RPMI7951 (cell line): ENCODE measurements at regions not wholly inside any gene's neighbourhood (a gene's known extent, or its start where the extent isn't known, plus 50 kb on each side); places are given as distances from the start of the nearest gene placed in this dataset.
"Not testable (repeated sequence)": the region's sequence is repeated elsewhere in the genome, so short reads cannot be mapped to it uniquely, and the experiment has no call there.

Experiments
- DNase-seq: peaks from one replicate; pipeline ENCODE4 v3.0.0-alpha.2; 2012; ENCODE audit warnings: low read depth

DNA sequence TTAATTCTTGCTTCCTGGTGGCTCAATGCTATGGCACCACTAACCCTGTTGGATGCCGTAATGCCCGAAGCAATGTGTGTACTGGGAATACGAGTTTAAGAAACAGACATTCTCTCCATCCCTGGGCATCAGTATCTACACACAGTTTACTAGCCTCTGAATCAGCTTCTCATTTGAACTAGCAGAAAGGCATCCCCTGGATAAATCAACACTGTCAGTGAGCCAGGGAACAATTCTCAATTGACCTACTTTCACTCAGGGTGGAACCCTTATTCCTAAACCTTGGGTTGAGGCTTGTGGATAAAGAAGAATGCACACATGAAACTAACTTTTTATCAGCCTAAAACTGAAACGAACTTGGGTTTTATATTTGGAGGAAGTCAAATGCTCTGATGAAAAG, 331.0 kb downstream of the GADD45G start:
- no peak for DNase-seq

DNA sequence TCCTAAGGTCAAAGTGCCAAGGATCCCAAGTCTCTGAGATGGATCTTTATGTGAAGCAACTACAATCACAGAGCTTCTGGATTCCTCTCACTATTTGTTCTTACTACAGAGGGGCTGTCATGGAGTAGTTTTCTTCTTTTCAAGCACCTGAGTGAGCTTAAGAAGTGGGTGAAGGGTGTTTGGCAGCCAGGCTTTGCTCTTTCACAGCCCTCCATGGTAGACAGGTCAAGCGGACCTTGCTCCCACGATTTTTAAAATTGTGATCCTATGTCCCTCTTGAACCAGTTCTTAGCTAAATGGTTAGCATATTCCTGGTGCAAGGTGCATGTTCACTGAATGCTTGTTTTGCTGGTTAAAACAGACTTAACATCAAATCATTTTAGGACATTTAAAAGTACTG, 332.2 kb downstream of the GADD45G start:
- DNase-seq, result no peak

DNA sequence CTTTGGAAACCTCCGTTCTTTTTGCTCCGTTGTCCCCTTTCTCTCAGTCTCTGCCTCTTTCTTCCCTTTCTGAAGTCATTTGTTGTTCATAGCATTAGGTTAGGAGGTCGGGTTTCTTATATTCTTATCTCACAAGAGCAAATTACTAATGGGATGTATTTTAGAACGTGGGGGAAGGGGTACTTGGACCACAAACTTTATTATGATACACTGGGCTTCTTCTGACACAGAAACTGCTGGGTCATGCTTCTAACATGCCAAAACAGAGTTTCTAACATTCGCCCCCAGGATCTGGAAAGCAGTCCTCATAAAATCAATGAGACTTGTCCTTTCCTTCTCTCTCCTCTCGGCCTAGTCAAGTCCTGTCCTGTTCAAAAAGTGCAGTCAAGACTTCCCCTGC, 334.4 kb downstream of the GADD45G start:
- DNase-seq, result no peak

DNA sequence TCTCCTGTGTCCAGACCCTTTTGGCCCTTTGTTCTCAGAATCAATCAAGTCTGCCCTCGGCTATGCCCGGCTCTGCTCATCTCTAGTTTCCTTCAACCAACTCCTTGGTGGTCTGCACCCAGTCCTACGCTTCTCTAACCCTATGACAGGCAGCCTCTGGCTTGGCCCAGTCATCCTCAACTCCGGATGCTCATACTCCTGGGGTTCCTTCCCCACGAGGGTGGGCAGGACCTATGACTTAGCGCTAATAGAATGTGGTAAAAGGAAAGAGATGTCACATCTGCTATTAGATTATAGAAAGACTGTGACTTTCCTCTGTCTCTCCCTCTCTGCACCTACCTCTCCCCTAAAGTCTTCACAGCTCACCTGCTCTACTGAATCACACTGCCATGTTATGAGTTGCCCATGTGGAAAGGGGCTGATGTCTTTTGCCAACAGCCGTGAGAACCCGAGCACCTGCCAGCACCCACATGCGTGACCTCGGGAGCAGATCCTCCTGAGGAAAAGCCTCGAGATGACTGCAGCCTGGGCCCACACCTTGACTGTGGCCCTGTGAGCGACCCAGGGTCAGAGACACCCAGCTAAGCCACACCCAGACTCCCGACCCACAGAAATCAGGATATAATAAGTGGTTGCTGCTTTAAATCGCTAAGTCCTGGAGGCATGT, 334.9 kb downstream of the GADD45G start:
- DNase-seq, result no peak

DNA sequence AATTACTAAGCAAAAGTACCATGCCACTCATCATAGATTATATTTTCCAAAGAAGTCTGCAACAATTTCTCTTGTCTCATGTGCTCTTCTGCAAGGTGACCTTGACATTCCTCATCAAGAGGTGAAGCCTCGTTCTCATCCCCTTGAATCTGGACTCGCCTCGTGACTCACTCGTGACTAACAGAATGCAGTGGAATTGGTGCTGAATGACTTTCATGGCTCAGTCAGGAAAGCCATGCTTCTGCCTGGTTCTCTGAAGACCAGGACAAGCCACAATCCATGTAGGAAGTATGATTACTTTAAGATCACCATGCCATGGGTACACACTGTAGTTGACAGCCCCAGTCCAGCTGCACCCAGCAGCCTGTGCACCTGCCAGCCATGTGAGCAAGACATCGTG, 335.8 kb downstream of the GADD45G start:
- no peak for DNase-seq

DNA sequence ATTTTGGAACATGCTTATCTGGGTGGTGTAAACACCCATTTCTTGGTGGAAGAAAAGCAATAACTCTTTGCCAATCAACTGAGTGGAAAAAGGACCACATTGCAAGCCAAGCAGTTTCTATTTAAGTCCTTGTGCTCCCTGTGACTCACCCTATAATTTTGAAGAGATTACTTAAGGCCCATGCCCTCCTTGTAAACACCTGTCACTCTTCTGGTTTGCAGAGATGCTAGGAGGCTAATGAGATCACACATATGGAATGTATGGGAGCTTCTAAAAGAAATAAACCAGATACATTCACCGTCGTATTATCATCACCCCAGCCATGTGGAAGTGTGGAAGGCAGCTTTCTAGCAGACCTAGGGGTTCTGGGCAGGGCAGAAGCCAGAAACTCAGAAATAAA, 337.1 kb downstream of the GADD45G start:
- DNase-seq, result peak; percentile 1

- DNase-seq, result no peak
These were observed 337.8 kb downstream of the GADD45G start for GRCh38 chr9:89942643-89943042.

DNA sequence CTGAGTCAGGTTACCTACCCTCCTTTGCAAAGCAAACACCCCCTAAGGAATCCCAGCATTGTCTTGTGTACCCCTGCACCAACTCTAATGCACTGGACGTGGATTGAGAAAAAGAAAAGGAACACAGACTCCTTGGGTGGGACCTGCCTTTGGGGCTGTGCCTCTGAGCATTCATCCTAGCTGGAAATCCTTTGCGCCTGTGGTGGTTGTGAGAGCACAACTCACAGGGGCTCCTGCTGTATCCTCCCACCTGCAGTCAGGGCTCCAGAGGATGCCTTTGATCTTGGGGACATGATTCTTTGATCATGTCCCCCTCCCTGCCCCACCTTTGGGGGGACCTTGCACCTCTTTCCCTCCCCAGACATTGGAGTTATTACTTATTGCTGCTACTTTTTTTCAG, 338.5 kb downstream of the GADD45G start:
- no peak for DNase-seq

DNA sequence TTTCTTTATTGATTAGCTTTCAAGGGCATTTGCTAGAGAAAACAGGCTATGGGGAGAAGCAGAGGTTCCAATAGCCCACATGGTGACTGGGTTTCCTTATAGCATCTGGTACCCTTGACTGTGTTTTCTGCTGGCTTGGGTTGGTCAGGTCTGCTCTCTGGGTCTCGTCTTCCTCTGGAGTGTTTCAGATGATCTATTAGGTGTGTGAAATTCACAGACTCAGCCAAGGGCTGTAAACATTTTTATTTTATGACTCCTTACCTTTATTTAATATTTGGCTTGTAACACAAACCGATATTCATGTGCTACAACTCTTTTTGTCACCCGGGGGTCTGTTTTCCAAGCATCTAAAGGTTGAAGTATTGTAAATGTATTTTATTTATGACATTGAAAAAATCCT, 338.9 kb downstream of the GADD45G start:
- DNase-seq, result no peak

DNA sequence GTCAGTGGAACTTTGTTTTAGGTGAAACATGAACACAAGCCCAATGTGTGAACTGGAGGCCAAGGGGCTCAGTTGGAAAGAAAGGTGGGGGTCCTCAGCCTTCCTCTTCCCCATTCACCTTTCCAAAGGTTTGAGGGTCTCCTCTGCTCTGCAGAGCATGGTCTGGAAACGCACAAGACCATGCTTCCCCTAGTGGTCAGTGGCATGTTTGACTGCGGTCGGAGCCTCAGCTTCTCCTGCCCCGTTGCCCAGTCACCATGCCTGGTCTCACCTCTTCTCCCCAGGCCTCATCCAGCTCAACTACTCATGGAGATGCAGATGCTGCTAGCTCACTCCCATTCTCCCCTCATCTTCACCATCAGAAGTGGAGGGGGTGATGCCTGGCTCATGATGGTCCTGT, 340.3 kb downstream of the GADD45G start:
- DNase-seq, result no peak

- DNase-seq, result no peak
These were observed 341.9 kb downstream of the GADD45G start for GRCh38 chr9:89946741-89947140.

- no peak for DNase-seq
These were observed 344.3 kb downstream of the GADD45G start for GRCh38 chr9:89949111-89949510.

- DNase-seq, result no peak
These were observed 346.9 kb downstream of the GADD45G start for GRCh38 chr9:89951675-89952074.

DNA sequence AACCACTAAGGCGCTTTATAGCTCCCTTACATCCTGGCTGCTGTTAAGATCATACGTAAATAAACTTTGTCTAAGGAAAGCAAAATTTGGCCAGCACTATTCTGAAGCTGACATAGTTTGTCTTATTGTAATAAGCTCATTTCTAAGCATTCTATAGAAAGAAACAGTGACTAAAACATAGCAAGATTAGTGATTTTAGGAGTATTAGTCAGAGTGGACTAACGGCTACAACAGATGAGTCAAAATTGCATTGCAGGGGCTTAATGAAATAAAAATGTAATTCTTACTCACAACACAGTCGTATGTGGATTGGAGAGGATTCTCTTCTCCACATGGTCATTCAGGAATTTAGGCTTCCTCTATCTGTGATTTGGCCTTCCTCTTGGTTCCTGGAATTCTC, 347.6 kb downstream of the GADD45G start:
- no peak for DNase-seq

DNA sequence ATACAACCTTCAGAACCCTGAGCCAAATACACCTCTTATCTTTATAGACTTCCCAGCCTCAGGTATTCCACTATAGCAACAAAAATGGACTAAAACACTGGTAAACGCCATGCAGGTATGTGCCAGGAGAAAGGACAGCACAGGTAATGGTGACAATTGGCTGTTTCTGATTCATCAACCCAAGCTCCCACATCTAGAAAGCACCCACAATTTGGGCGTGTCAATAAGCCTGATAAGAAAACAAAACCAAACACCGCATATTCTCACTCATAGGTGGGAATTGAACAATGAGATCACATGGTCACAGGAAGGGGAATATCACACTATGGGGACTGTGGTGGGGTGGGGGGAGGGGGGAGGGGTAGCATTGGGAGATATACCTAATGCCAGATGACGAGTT, 348.5 kb downstream of the GADD45G start:
- not testable (repeated sequence) for DNase-seq

DNA sequence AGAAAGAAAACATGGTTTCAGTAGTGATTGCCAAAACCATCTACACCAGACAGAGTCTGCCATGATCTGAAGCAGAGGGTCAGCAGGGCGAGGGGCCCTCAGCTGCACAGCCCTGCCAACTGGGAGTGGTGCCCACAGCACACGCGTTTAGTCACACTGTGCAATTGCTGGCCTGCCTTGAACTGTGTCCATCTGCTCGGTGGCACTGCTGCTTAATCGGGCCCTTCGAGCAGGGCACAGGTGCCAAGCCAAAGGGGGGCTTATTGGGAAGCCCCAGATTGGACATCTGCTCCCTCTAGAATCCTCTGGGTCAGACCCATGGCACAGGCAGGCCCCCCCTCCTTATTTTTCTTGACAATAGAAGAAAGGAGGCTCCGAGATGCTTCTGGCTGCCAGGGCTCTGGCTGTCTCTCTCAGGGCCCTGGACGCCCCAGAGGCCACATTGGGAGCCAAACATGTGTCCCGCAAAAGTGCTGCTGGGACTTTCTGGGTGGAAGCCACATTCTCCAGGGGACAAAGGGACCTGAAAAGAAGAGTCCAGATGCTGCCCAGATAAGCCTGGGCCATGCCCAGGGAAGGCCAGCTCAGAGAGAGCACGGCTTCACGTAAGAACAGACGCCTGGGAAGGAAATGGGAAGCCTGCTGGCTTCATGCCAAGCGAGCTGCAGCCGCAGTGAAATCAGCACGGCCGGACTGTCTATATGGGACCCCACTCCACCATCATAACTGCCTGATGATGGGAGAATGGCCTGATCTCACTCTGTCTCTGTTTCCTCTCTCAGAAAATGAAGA, 349.2 kb downstream of the GADD45G start:
- no peak for DNase-seq

- no peak for DNase-seq
These were observed 350.3 kb downstream of the GADD45G start for GRCh38 chr9:89955144-89955543.

- no peak for DNase-seq
These were observed 350.8 kb downstream of the GADD45G start for GRCh38 chr9:89955626-89956025.

DNA sequence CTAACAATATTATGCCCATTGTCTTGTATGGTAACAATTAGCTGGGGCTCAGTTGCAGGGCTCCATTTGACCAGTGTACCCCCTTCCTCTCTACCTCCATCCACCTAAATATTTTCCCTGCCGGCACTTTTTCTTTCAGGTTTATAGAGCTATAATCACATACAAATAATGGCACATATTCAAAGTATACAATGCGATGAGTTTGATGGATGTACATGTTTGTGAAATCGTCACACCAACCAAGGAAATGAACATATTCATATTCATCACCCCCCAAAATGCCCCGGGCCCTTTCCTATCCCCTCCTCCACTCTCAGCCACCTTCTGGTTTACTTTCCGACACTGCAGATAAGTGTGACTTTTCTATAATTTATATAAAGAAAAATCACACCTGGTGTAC, 351.5 kb downstream of the GADD45G start:
- DNase-seq, result no peak

- no peak for DNase-seq
These were observed 352.1 kb downstream of the GADD45G start for GRCh38 chr9:89956907-89957306.

- DNase-seq, result no peak
These were observed 353.3 kb downstream of the GADD45G start for GRCh38 chr9:89958086-89958485.

DNA sequence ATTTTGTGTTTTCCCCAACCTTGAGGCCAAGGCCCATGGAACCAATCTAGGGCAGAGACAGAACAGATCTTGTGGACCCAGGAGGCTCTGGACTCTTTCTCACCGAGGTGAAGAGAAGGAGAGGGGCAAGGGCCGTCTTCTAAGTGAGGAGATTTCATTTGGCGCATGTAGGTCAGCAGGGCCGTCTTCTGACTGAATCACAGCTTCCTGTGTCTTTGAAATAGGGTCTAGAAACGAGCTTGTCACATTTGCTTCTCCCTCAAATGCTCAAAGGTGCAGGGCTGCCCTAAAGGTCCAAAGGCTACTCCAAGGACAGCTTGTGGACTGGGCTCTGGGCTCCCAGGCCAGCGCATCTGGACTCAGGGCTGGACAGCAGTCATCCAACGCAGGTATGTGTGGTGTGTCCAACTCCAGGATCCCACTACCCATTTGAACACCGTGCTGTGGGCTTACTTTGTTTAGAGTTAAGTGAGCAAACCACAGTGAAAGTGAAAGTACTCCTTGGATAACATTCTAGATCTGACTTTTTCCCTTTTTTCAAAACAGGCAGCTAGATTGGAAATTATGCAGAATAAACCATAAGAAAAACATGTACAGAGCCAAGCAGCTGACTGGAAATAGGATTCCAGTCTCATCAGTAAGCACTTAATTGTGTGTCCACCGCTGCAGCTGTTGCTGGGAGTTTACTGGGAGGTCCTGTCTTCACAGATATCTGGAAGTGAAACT, 357.0 kb downstream of the GADD45G start:
- DNase-seq, result no peak

GRCh38 chr9:89963280-89963679, 358.5 kb downstream of the GADD45G start:
- DNase-seq, result no peak
